Frontal cortex (tissue), 3 donors: ENCODE measurements at regions not wholly inside any gene's neighbourhood (a gene's known extent, or its start where the extent isn't known, plus 50 kb on each side); places are given as distances from the start of the nearest gene placed in this dataset.
"Not testable (repeated sequence)": the region's sequence is repeated elsewhere in the genome, so short reads cannot be mapped to it uniquely, and the experiment has no call there.

ENCODE experiments used
- DNase-seq, 2 donors: peaks; one replicate each; pipeline ENCODE4 v3.0.0; 2012; ENCODE audit warnings: low spot score in 2 of 2
- FAIRE-seq: peaks from 2 replicates; lab custom pipeline; 2012; peaks lifted over from hg19 to GRCh38; lab: Jason Lieb, UNC
- donor health status: control.
- donor health status: control.
- donor health status: control.

GRCh38 chr9:82418334-82418733 lies 429.8 kb downstream of the SPATA31D1 start:
- no peak for DNase-seq
- FAIRE-seq, result no peak

GRCh38 chr9:82419696-82420486 lies 431.3 kb downstream of the SPATA31D1 start:
- FAIRE-seq, result no peak

GRCh38 chr9:82421498-82421897 lies 432.9 kb downstream of the SPATA31D1 start:
- DNase-seq, result no peak
- no peak for FAIRE-seq

More at GRCh38 chr9:82419696-82420486, 431.3 kb downstream of the SPATA31D1 start:
- DNase-seq, result no peak

- no peak for FAIRE-seq
Observed at GRCh38 chr9:82423700-82424099, 435.1 kb downstream of the SPATA31D1 start.

GRCh38 chr9:82424599-82425120 lies 436.1 kb downstream of the SPATA31D1 start:
- no peak for FAIRE-seq
- DNase-seq, result no peak

More at GRCh38 chr9:82423700-82424099, 435.1 kb downstream of the SPATA31D1 start:
- no peak for DNase-seq

GRCh38 chr9:82431121-82431520 lies 442.5 kb downstream of the SPATA31D1 start:
- DNase-seq, result no peak

GRCh38 chr9:82433290-82433931 lies 444.8 kb downstream of the SPATA31D1 start:
- FAIRE-seq, DNase-seq: not testable (repeated sequence)

More at GRCh38 chr9:82431121-82431520, 442.5 kb downstream of the SPATA31D1 start:
- no peak for FAIRE-seq

- DNase-seq (no peak), FAIRE-seq (no peak)
Observed at GRCh38 chr9:82436475-82436874, 447.9 kb downstream of the SPATA31D1 start.

- FAIRE-seq, DNase-seq: not testable (repeated sequence)
Observed at GRCh38 chr9:82437183-82437582, 448.6 kb downstream of the SPATA31D1 start.

- FAIRE-seq, result no peak
Observed at GRCh38 chr9:82438581-82438980, 450.0 kb downstream of the SPATA31D1 start.

GRCh38 chr9:82443312-82443711 lies 454.7 kb downstream of the SPATA31D1 start:
- FAIRE-seq, result no peak
- DNase-seq, result no peak

More at GRCh38 chr9:82438581-82438980, 450.0 kb downstream of the SPATA31D1 start:
- DNase-seq, result no peak

- FAIRE-seq (no peak), DNase-seq (no peak)
Observed at GRCh38 chr9:82445556-82445955, 457.0 kb downstream of the SPATA31D1 start.

GRCh38 chr9:82447343-82447742 lies 458.8 kb downstream of the SPATA31D1 start:
- FAIRE-seq (no peak), DNase-seq (no peak)

GRCh38 chr9:82449986-82450385 lies 461.4 kb downstream of the SPATA31D1 start:
- no peak for DNase-seq
- no peak for FAIRE-seq

- DNase-seq (no peak), FAIRE-seq (no peak)
Observed at GRCh38 chr9:82454509-82455190, 466.1 kb downstream of the SPATA31D1 start.

GRCh38 chr9:82456642-82457041 lies 468.1 kb downstream of the SPATA31D1 start:
- FAIRE-seq (no peak), DNase-seq (no peak)

- DNase-seq (no peak), FAIRE-seq (no peak)
Observed at GRCh38 chr9:82457298-82457697, 468.7 kb downstream of the SPATA31D1 start.

- DNase-seq (no peak), FAIRE-seq (no peak)
Observed at GRCh38 chr9:82457891-82458290, 469.3 kb downstream of the SPATA31D1 start.

- FAIRE-seq (no peak), DNase-seq (no peak)
Observed at GRCh38 chr9:82458296-82458695, 469.7 kb downstream of the SPATA31D1 start.

GRCh38 chr9:82466616-82467260 lies 478.2 kb downstream of the SPATA31D1 start:
- FAIRE-seq, result no peak
- no peak for DNase-seq
